SKM-1 treated with dmso at 0.1 percent for 144 hours (cell line): ENCODE measurements at regions not wholly inside any gene's neighbourhood (a gene's known extent, or its start where the extent isn't known, plus 50 kb on each side); places are given as distances from the start of the nearest gene placed in this dataset.
"Not testable (repeated sequence)": the region's sequence is repeated elsewhere in the genome, so short reads cannot be mapped to it uniquely, and the experiment has no call there.

Experiments used
- DNase-seq: peaks from one replicate; lab custom pipeline; 2025; ENCODE audit not compliant: unreplicated experiment; lab: John Stamatoyannopoulos, UW

DNA sequence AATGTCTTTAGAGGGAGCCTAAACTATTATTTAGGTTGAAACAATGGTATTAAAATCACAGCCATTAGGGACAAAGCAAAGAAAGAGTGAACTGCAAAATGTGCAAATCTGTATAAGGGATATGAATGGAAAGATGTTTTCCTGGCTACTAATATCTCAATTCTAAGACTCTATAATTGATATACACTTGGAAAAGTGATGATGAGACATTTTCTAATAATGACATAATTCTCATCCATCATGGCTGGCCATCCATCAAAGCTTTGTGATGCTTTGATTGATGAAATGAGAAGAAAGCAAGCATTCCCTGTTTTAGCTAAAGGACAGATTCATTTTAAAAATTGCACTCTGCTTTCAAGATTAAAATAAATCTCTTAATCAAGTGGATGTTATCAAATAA lies 965.5 kb upstream of the IGFBP7 start:
- DNase-seq, result no peak

- no peak for DNase-seq
Observed at GRCh38 chr4:58074382-58074781, 964.2 kb upstream of the IGFBP7 start.

GRCh38 chr4:58070726-58071125 lies 960.5 kb upstream of the IGFBP7 start:
- DNase-seq, result no peak

DNA sequence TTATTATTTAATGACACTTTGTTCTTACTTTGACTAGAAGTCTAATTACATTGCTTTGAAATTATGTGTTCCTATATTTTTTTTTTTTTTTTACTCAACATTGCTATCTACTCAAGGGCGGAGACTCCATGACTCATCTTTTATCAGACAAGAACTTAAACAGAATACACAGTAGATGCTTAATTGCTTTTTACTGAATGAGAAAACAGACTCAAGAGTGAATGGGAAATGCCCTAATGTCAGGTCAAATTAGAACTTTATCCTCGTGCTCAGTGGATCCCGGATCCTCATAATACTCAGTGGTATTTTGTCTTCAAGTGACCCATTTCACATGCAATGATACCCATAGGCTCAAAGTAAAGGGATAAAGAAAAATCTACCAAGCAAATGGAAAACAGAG lies 954.5 kb upstream of the IGFBP7 start:
- no peak for DNase-seq

DNA sequence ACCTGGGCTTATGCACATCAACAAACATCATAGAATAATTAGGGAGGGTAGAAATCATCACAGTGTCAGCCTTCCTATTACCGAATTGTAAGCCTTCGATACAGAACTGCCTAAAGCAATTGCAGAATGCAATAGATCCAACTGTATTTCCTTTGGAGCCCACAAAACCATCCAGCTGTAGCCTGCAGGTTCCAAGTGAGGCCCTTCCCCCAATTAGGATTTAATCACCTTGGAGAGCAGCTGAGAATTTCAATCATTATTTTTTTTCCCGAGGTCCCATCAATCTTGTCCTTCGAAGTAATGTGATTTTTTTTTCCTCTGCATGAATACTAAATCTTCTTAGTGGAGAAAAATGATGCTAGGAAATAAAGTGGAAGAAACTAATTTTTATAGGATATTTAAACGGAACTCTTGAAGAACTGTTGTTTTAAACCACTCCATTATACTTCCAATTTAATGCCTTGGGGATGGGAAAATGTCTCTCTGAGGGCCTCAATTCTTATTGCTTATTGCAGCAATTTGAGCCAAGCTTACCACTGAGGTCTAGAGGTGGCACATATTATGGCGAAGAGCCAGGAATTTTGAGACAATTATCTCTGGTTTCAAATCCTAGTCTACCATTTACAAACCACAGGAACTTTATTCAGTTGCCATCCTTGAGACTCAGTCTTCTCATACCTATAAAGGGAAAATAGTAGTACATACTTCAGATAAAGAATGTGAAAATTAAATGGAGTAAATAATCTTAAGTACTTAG lies 953.4 kb upstream of the IGFBP7 start:
- DNase-seq, result no peak

DNA sequence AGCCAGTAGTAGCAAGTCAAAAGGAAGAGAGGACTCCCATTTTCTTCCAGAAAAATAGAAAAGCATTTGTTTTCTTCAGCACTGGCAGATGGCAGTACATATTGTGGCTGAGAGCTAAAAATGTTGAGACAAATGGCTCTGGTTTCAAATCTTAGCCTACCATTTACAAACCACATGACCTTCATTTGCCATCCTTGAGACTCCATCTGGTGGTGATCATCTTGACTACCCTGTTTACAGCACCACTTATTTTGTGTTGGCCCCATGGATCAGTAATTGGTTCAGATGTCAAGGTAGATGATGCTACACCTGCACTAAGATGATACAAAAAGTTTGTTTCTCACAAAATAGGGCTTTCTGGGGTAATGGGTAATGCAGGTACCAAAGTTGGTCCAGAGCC lies 951.8 kb upstream of the IGFBP7 start:
- DNase-seq, result no peak

- no peak for DNase-seq
Observed at GRCh38 chr4:58050439-58050838, 940.3 kb upstream of the IGFBP7 start.

DNA sequence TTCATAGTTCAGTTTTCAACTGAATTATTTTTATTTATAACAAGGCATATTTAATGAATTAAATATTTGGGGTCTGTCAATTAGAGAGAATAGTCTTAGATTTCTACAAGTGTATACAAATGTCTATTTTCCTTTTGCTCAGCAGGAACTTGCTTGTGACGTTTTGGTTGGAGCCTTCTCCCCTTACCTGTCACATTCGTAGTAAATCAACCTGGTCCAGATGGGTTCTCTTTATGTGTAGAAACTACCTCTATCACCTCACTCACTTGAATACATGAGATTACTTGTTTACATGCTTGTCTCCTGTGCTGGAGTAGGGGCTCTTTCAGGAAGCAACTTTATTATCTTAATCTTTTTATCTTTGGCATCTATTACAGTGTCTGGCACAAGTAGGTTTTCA lies 938.3 kb upstream of the IGFBP7 start:
- DNase-seq, result no peak

GRCh38 chr4:58042176-58042575 lies 932.0 kb upstream of the IGFBP7 start:
- DNase-seq, result no peak

GRCh38 chr4:57993944-57994343 lies 883.8 kb upstream of the IGFBP7 start:
- peak; percentile 1 for DNase-seq

GRCh38 chr4:57989430-57989829 lies 879.2 kb upstream of the IGFBP7 start:
- no peak for DNase-seq

DNA sequence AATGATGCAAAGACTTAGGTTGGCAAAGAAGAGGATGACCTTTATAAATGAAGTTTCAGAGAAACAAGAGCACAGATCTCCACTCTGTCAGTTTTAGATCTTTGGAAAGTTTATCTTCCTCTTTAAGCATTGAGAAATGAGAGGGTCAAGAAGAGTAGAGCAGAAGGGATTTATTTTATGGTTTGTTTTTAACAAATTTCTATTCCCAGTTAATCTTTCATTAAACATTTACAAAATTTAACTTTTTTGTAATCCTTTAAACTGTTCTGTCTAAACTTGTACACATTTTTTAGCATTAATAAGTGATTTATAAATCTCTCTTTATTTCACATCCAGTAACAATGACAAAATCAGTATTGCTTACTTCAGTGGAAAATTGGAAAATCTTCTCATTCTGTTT lies 875.0 kb upstream of the IGFBP7 start:
- no peak for DNase-seq

DNA sequence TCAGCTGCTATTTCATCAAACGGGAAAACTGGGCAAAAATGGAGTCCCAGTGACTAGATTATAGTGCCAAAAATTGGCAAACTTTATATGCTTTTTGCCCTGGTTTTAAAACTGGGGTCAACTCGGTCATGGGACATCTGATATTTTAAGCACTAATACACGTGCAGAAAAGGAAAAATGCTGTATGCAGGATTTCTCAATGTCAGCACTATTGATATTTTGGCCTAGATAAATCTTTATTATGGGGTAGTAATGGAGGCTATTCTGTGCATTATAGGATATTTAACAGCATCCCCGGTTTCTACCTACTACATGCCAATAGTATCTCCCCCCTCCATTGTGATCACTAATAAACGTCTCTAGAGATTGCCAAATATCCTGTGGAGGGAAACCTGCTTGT lies 870.9 kb upstream of the IGFBP7 start:
- no peak for DNase-seq

- no peak for DNase-seq
Observed at GRCh38 chr4:57974821-57975220, 864.6 kb upstream of the IGFBP7 start.

DNA sequence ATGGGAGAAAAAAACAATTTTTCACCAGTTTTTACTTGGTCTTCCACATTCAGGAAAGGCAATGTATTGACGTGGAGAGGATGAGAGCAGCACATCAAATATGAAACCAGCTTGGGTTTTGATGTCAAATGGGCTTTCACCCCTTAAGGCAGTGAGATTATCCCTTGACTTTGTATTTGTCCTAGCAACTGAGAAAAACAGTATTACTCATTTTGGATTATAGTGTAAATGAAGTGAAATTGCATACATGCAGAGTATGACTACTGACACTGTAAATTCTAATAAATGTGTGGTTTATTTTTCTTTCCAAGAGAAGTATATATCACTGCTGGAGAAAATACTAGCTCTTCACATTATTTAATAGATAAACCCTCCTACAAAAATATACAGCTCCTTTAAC lies 863.6 kb upstream of the IGFBP7 start:
- DNase-seq, result no peak

DNA sequence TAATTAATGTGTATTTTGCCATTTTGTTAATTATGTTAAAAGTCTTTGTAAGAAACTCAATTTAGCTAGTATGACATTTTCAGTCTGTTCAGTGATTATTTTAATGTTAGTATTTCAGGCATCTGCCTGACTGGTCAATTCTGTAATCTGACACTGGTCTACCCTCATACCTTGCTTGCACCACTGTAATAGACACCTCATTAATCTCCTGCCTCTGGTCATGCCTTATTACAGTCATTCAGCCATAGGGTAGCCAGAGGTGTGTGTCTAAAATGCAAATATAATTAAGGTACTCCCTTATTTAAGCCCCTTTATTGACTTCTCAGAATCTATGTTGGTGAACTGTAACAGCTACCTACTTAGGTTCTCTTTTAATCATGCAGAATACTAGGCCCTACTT lies 861.1 kb upstream of the IGFBP7 start:
- no peak for DNase-seq

GRCh38 chr4:57966987-57967760 lies 857.0 kb upstream of the IGFBP7 start:
- DNase-seq, result no peak

GRCh38 chr4:57965431-57965830 lies 855.2 kb upstream of the IGFBP7 start:
- DNase-seq, result not testable (repeated sequence)

GRCh38 chr4:57945298-57945697 lies 835.1 kb upstream of the IGFBP7 start:
- DNase-seq, result no peak

GRCh38 chr4:57943682-57944081 lies 833.5 kb upstream of the IGFBP7 start:
- no peak for DNase-seq

GRCh38 chr4:57937326-57937725 lies 827.1 kb upstream of the IGFBP7 start:
- DNase-seq, result not testable (repeated sequence)

DNA sequence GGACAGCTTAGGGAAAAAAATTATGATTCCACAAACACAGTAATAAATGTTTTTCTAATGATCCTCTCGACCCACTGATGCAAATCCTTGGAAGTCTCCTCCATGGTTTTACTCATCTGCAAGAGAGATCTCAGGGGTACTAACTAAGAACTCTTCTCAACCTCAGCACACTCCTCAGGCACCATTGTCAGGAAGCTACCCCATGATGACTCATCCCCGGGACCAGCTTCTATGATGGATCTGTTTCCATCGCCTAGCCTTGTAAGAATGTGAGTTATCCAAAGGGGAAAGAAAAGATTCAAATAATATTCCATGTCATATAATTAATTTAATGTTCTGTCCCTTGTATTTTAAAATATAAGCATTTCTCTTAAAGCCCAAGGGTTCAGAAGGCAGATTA lies 816.1 kb upstream of the IGFBP7 start:
- no peak for DNase-seq

- DNase-seq, result no peak
Observed at GRCh38 chr4:57924951-57925350, 814.8 kb upstream of the IGFBP7 start.
